ENCODE measurements at regions not wholly inside any gene's neighbourhood (a gene's known extent, or its start where the extent isn't known, plus 50 kb on each side); places are given as distances from the start of the nearest gene placed in this dataset.

DNA sequence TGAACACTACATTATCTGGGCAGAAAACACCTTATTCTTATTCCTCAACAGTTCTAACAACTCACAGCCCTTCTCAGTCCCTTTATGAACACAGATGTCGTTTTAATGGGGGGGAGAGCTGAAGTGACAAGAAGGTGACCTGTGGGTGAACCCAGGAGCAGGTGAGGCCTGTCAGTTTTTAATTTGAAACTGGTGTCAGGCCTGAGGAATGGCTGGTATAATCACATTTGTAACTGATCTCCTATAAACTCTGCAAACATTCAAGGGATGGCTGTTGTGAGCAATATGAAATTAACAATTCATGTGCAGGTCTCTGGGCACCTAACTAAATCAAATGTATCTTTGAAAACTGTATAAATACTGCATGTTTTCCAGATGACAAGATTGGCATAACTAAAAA lies 362.1 kb upstream of the NR5A2 start:
- intact Hi-C loops (cut with DNase I; ENCODE audit: low total_unique reads): no loop called here
- no peaks in the 10 kb centered on the region for H3K9me3 ChIP-seq
- H3K4me3 ChIP-seq: no peak overlapping the region
- H3K27ac ChIP-seq: no peak overlapping the region
- H3K27me3 ChIP-seq: no peaks in the 10 kb centered on the region
- TF ChIP-seq, protein P1, sequence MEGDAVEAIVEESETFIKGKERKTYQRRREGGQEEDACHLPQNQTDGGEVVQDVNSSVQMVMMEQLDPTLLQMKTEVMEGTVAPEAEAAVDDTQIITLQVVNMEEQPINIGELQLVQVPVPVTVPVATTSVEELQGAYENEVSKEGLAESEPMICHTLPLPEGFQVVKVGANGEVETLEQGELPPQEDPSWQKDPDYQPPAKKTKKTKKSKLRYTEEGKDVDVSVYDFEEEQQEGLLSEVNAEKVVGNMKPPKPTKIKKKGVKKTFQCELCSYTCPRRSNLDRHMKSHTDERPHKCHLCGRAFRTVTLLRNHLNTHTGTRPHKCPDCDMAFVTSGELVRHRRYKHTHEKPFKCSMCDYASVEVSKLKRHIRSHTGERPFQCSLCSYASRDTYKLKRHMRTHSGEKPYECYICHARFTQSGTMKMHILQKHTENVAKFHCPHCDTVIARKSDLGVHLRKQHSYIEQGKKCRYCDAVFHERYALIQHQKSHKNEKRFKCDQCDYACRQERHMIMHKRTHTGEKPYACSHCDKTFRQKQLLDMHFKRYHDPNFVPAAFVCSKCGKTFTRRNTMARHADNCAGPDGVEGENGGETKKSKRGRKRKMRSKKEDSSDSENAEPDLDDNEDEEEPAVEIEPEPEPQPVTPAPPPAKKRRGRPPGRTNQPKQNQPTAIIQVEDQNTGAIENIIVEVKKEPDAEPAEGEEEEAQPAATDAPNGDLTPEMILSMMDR (IDR thresholded peaks at IDR 0.05): no peak
- no peak for TF ChIP-seq POLR2A (IDR thresholded peaks at IDR 0.05)
- no peak for DNase-seq
- H3K36me3 ChIP-seq: no peaks in the 10 kb centered on the region
- H3K4me1 ChIP-seq: no peaks in the 10 kb centered on the region

DNA sequence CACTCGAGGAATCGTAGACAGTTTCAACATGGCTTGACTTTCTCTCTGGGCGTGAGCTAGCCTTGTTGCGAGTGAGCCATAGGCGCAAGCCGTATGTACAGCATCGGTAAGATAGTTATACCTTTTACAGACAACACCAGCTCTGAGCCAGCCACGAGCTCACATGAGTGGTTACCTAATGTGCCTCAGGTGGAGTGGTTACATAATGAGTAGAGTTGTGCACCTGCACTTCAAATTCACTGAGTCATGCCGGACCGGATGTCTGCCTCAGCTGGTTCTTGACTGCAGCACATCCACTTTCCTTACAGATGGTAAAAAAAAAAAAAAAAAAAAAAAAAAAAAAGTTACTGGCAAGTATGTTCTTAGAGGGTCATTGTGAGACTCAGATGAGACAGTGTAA lies 360.4 kb upstream of the NR5A2 start:
- DNase-seq: no peak
- intact Hi-C loops (cut with DNase I; ENCODE audit: low total_unique reads): no loop called here
- Histone ChIP-seq H3K4me3 (no peak overlapping the region), H3K36me3 (no peaks in the 10 kb centered on the region), H3K4me1 (no peaks in the 10 kb centered on the region), H3K9me3 (no peaks in the 10 kb centered on the region), H3K27me3 (no peaks in the 10 kb centered on the region), H3K27ac (no peak overlapping the region)
- TF ChIP-seq, protein P1 (IDR thresholded peaks at IDR 0.05): no peak
- TF ChIP-seq POLR2A (IDR thresholded peaks at IDR 0.05): no peak

GRCh38 chr1:199669916-199670315 lies 357.6 kb upstream of the NR5A2 start:
- intact Hi-C loops (cut with DNase I; ENCODE audit: low total_unique reads): no loop called here

DNA sequence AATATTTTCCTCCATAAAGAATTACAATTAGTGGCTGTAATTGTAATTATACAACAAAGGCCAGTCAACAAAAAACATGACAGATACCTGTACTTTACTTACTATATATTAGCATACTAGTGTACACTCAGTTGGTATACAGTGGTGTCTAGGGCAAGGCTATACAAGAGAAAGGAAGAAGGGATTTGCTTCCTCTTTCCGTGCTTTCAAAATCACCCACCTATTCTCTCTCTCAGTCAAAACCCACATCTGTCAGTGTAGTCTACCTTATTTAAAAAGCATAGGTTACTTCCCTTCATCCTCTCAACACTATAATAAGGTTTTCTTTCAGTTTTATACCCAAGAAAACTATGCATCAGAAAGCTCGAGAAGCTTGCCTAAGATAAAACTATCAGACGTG lies 355.8 kb upstream of the NR5A2 start:
- H3K4me1 ChIP-seq: no peaks in the 10 kb centered on the region
- no peaks in the 10 kb centered on the region for H3K27me3 ChIP-seq
- H3K9me3 ChIP-seq: no peaks in the 10 kb centered on the region
- H3K4me3 ChIP-seq: no peak overlapping the region
- H3K36me3 ChIP-seq: no peaks in the 10 kb centered on the region
- TF ChIP-seq, protein P1 (IDR thresholded peaks at IDR 0.05): no peak
- no peak for TF ChIP-seq POLR2A (IDR thresholded peaks at IDR 0.05)
- no peak overlapping the region for H3K27ac ChIP-seq
- DNase-seq: no peak
- intact Hi-C loops (cut with DNase I; ENCODE audit: low total_unique reads): no loop called here

More at GRCh38 chr1:199669916-199670315, 357.6 kb upstream of the NR5A2 start:
- no peak for DNase-seq
- no peaks in the 10 kb centered on the region for H3K27me3 ChIP-seq
- H3K4me3 ChIP-seq: no peak overlapping the region
- TF ChIP-seq POLR2A (IDR thresholded peaks at IDR 0.05): no peak
- TF ChIP-seq, protein P1 (IDR thresholded peaks at IDR 0.05): no peak
- H3K36me3 ChIP-seq: no peaks in the 10 kb centered on the region
- no peaks in the 10 kb centered on the region for H3K9me3 ChIP-seq
- no peak overlapping the region for H3K27ac ChIP-seq
- H3K4me1 ChIP-seq: no peaks in the 10 kb centered on the region

GRCh38 chr1:199675937-199676336 lies 351.6 kb upstream of the NR5A2 start:
- Histone ChIP-seq H3K9me3 (no peaks in the 10 kb centered on the region), H3K4me3 (no peak overlapping the region), H3K27ac (no peak overlapping the region), H3K27me3 (no peaks in the 10 kb centered on the region), H3K4me1 (no peaks in the 10 kb centered on the region), H3K36me3 (no peaks in the 10 kb centered on the region)
- DNase-seq: no peak
- intact Hi-C loops (cut with DNase I; ENCODE audit: low total_unique reads): no loop called here
- no peak for TF ChIP-seq POLR2A (IDR thresholded peaks at IDR 0.05)
- TF ChIP-seq, protein P1 (IDR thresholded peaks at IDR 0.05): no peak
